Adrenal gland (tissue), 5 donors: ENCODE measurements at regions not wholly inside any gene's neighbourhood (a gene's known extent, or its start where the extent isn't known, plus 50 kb on each side); places are given as distances from the start of the nearest gene placed in this dataset.

Source experiments
- POLR2A ChIP-seq, 2 donors: fragments of 450-650 bp; IDR thresholded peaks; one replicate each; pipeline ENCODE4 v1.6.1; 2017; ENCODE audit warnings: antibody characterized with exemption in 2 of 2, mild to moderate bottlenecking in 2 of 2, moderate library complexity in 1 of 2
- TF ChIP-seq, protein P1 (sequence below), 6 experiments: fragments of 450-650 bp in 4 of 6; fragments of 200-600 bp in 2 of 6; sonication (generic) in 1 of 6; IDR thresholded peaks; 1 replicate in 5 of 6; 2 replicates in 1 of 6; pipeline versions ENCODE4 v1.5.1 to v1.8.0; 2016 to 2021; ENCODE audit warnings: antibody characterized with exemption in 6 of 6, mild to moderate bottlenecking in 2 of 6, moderate library complexity in 1 of 6
- donor health status: DM: no; HTN: no; CAD: no.

DNA sequence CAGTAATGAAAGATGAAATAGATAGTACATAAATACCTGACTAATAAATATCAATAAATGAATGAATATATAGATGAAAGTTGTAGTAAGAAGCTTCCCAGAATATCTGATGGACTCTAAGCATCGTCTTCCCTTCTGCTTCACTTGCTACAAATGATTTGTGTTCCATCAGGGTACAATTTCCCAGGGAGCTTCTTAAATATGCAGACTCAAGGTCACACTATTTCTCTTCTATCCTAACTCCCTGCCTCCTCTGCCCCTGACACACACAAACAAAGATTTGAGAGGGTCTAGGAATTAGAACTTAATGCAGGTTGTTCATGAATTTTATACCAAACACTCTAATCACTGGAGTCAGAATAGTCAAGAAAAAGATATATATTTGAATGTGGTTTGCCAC, 415.9 kb upstream of the TMPRSS15 start:
- TF ChIP-seq, protein P1, sequence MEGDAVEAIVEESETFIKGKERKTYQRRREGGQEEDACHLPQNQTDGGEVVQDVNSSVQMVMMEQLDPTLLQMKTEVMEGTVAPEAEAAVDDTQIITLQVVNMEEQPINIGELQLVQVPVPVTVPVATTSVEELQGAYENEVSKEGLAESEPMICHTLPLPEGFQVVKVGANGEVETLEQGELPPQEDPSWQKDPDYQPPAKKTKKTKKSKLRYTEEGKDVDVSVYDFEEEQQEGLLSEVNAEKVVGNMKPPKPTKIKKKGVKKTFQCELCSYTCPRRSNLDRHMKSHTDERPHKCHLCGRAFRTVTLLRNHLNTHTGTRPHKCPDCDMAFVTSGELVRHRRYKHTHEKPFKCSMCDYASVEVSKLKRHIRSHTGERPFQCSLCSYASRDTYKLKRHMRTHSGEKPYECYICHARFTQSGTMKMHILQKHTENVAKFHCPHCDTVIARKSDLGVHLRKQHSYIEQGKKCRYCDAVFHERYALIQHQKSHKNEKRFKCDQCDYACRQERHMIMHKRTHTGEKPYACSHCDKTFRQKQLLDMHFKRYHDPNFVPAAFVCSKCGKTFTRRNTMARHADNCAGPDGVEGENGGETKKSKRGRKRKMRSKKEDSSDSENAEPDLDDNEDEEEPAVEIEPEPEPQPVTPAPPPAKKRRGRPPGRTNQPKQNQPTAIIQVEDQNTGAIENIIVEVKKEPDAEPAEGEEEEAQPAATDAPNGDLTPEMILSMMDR (IDR thresholded peaks at IDR 0.05), result no peak
- TF ChIP-seq POLR2A (IDR thresholded peaks at IDR 0.05), result no peak
